HG02973 (cell line): ENCODE measurements at regions not wholly inside any gene's neighbourhood (a gene's known extent, or its start where the extent isn't known, plus 50 kb on each side); places are given as distances from the start of the nearest gene placed in this dataset.
A peak's percentile ranks its signal among the peaks of the same experiment; 100 is the strongest.
"Not testable (repeated sequence)": the region's sequence is repeated elsewhere in the genome, so short reads cannot be mapped to it uniquely, and the experiment has no call there.

Experiments used
- ATAC-seq: cut with Tn5 transposase; IDR thresholded peaks from one replicate; pipeline ENCODE4 v1.9.1; 2021; ENCODE audit warnings: moderate library complexity; ENCODE audit not compliant: unreplicated experiment

GRCh38 chr9:42656789-42657188, 473.3 kb downstream of the SPATA31A6 start:
- ATAC-seq = not testable (repeated sequence)

DNA sequence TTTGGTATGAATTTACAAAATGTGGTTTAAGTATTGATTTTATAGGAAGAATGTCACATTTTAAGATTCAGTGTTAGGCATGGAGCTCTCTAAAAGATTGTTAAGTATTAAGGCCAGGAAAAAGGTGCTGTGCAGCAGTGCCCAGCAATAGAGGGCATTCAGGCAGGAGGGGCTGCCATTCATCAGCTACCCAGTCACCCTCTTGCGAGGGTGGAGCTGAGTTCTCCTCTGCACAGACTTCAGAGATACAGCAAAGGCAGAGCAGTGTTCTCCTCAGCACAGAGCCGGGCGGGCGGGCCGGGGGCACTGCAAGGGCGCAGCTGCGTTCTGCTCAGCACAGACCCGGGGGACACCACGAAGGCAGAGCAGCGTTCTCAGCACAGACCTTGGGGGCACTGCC, 474.0 kb downstream of the SPATA31A6 start:
- not testable (repeated sequence) for ATAC-seq

DNA sequence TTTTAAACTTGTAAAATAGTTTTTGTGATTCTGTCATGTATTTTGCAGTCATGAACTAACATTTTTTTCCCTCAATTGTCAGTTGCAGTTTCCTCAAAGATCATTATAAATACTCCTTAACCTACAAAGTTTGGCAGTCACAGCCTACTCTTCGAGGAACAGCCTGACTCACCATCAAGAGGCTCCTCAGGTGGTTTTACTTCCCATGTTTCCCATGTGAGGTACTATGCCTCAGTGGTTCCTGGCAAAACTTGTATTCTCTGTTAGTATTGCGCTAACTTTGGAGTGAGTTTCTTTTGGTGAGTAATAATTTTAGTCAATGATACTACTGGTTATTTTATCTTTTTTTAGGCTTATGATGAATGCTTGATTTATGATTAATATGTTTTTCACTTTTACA, 513.7 kb downstream of the SPATA31A6 start:
- ATAC-seq = not testable (repeated sequence)

GRCh38 chr9:42702890-42703289, 519.4 kb downstream of the SPATA31A6 start:
- ATAC-seq = not testable (repeated sequence)

- not testable (repeated sequence) for ATAC-seq
Measured at GRCh38 chr9:42724841-42725835, 541.7 kb downstream of the SPATA31A6 start.

DNA sequence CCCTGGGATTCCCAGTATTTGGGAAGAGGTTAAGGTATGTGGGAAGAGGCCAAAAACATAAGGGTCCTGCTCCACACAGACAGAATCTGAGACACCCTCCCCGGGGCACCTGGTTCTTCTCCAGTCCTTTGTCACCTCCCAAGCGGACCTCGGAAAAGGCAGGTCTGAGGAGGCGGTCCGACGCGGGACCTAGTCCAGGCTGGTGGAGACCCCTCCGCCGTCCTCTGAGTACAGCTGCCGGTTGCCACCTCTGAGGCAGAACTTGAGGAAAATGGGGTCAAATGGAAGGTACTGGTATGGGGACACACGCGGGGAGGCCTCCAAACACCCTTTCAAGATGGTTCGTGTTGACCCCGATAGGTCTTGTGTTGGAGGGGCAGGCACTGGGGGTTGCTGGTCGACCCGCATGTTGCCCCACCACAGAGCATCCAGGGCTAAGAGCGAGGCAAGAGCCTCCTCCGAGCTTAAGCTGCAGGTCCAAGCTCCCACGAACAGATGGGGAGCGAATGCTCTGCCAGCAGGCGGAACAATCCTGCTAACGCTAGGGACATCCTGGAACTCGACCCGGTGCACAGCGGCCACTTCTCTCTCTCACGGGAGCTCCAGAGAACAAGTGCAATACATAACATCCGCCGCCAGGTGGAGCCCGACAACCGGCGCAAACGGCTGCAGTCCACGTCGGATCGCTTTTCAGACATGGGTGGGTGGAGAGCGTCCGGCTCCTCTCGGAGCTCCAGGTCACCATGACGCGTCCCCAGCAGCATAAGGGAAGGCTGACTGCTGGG, 559.8 kb downstream of the SPATA31A6 start:
- peak; percentile 48 for ATAC-seq

GRCh38 chr9:42757251-42757650, 573.8 kb downstream of the SPATA31A6 start:
- not testable (repeated sequence) for ATAC-seq

GRCh38 chr9:42759320-42759719, 575.9 kb downstream of the SPATA31A6 start:
- ATAC-seq = not testable (repeated sequence)

DNA sequence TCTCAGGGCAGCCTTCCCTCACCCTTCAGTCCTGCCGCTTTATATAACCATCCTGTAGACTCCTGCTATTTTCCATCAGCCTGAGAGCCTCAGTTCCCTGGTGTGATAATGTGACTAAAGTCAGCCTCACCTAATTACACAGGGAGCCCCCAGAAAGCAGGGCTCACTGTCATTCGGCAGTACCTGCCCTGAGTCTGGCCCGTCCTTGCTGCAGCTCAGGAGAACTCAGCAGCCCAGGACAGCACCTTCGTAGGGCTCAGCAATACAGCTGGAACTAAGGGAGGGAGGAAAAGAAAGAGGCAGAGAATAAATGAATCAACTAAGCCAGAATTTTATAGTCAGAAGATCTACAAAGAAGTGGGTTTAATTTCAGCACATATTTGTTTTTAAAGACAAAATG, 598.7 kb downstream of the SPATA31A6 start:
- not testable (repeated sequence) for ATAC-seq

GRCh38 chr9:42792725-42793124, 609.3 kb downstream of the SPATA31A6 start:
- ATAC-seq = not testable (repeated sequence)

GRCh38 chr9:42798571-42798970, 615.1 kb downstream of the SPATA31A6 start:
- peak; percentile 66 for ATAC-seq

- ATAC-seq = not testable (repeated sequence)
Measured at GRCh38 chr9:42802716-42803115, 619.3 kb downstream of the SPATA31A6 start.

DNA sequence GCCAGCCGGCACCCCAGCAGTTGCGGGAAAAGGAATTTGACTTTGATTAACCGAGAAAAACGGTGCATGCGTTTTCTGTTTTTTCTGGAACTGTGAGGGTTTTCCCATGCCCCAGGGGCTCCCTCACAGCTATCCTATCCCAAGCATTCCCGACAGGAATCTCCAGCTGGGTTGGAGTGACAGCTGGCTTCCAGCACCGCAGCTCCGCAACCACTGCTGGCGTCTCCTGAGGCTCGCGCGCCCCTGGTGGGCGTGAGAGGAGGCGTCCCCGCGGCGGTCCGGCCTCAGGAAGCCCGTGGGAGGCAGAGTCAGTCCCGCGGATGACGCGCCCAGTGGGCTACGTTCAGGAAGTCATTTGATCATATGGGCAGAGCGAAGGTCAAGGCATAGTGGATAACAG, 623.2 kb downstream of the SPATA31A6 start:
- not testable (repeated sequence) for ATAC-seq

GRCh38 chr9:42821468-42821867, 638.0 kb downstream of the SPATA31A6 start:
- ATAC-seq = not testable (repeated sequence)

- ATAC-seq = not testable (repeated sequence)
Measured at GRCh38 chr9:42848156-42848555, 664.7 kb downstream of the SPATA31A6 start.

DNA sequence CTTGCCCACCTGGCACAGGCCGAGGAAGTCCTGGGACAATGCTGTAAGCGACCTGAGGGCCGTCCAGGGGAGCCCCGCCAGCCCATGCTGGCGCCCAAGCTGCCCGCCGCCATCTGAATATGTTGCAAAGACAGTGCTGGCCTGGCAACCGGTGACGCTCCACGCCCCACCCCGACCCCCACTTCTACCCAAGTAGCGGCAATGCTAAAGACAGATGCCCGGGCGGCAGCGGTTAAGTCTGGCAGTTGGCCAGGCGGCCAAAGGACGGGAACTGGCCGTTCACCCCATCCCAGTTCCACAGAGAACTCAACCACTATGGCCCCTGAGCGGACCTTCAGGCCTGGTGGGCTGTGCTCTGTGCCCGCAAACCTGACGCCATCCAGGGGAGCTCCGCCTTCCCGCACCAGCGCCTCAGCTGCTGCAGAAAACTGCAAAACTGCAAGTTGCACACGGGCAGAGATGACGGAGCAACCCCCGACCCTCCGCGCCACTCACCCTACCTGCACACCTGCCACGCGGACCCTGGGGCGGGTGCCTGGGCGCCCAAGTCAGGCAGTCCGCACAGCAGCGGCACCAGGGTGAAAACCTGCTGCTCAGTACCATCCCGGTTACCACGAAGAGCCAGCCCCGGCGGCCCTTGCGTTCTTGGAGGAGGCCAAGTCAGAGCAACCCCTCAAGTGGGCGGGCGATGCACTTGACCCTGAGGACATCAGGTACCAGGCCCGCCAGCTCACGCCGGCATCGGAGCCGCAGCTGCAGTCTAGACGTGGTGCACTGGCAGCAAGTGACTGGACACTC, 667.6 kb downstream of the SPATA31A6 start:
- ATAC-seq = not testable (repeated sequence)

DNA sequence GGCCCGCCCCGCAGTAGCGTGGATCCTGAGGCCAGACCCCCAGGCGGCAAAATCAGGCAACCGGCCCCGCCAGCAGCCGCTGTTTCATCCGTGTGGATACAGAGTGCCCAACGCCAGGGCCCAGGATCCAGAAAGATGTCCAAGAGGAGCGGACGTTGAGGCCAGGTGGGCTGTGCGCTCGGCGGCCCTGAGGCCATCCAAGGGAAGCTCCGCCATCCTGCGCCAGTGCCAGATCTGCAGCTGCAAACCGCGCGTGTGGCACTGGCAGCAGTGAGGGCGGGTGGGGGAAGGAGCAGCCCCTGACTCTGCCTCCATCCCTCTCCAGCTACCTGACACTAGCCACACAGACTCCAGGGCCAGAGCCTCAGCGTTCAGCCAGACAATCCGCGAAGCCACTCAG, 668.2 kb downstream of the SPATA31A6 start:
- not testable (repeated sequence) for ATAC-seq

- peak; percentile 78 for ATAC-seq
Measured at GRCh38 chr9:42852133-42852930, 668.9 kb downstream of the SPATA31A6 start.

DNA sequence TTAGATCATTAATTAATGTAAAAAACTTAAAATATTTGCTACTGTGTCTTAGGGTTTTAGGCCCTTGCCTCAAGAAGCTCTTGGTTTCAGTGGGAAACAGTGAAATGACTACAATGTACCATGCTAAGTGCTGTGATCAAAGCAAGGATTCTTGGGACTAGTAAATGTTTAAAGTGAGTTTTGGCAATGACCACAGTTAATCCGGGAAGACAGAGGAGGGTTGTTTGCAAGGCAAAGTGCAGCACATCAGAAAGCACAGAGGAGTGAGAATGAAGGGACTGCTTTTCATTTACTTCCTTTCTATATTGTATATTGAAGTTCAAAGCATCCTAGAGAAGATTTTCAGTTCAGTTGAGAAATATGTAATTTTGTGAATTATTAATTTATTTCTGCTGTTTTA, 676.7 kb downstream of the SPATA31A6 start:
- not testable (repeated sequence) for ATAC-seq

- ATAC-seq = not testable (repeated sequence)
Measured at GRCh38 chr9:42862465-42862864, 679.0 kb downstream of the SPATA31A6 start.
